ENCODE measurements at regions not wholly inside any gene's neighbourhood (a gene's known extent, or its start where the extent isn't known, plus 50 kb on each side); places are given as distances from the start of the nearest gene placed in this dataset.

DNA sequence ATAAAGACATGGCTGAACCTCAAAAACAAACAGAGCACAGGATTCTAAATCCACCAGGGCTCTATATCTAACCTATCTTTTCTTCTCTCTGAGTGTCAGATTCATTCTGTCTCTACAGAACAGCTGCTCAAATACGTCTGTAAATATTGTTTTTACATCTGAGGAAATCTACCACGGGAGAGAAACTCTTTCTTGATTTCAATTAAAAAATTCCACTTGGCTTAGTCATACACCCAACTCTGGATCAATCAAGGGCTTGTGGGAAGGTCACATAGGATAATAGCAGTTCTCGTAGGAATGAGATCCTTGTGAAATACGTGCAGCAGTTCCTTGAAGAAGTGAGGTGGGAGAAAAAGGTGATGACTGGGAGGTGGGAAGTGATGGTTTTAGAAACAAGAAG, 1355.7 kb upstream of the ADGRL2 start:
- no peaks in the 10 kb centered on the region for H3K9me3 ChIP-seq (ENCODE audit: control insufficient read depth, low read length)
- peak; percentile 18 for DNase-seq (ENCODE audit: low read depth)
- no peaks in the 10 kb centered on the region for H3K27me3 ChIP-seq (replicated peaks; ENCODE audit: control insufficient read depth, insufficient read depth, low read length)
- no peak overlapping the region for H3K4me3 ChIP-seq (ENCODE audit: low read length)
- peaks cover 1% of the 10 kb centered on the region for H3K4me1 ChIP-seq (ENCODE audit: control insufficient read depth, insufficient read depth, low read length)
- H3K36me3 ChIP-seq (ENCODE audit: control insufficient read depth, insufficient read depth, low read length, severe bottlenecking), result no peaks in the 10 kb centered on the region
- no peak overlapping the region for H3K9ac ChIP-seq (ENCODE audit: low read length)

DNA sequence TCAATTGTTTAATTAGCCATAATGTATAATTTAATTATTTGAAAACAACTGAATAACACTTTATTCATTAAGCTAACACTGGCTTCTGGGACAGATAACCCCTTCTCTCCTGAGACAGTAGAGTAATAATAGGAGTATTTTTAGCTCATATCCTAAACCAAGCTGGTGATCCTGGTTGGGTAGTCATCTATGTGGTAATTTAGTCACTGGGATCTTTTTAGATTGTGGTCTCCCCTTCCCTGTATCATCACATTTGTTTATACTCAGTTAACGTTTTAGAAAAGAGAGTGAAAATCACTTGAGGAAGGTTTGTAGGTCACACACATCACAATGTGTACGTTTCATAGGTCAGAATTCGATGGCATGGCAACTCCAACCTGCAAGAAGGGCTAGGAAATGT, 1356.6 kb upstream of the ADGRL2 start:
- no peaks in the 10 kb centered on the region for H3K36me3 ChIP-seq (ENCODE audit: control insufficient read depth, insufficient read depth, low read length, severe bottlenecking)
- no peaks in the 10 kb centered on the region for H3K27me3 ChIP-seq (replicated peaks; ENCODE audit: control insufficient read depth, insufficient read depth, low read length)
- H3K9ac ChIP-seq (ENCODE audit: low read length), result no peak overlapping the region
- no peak overlapping the region for H3K4me3 ChIP-seq (ENCODE audit: low read length)
- no peak for DNase-seq (ENCODE audit: low read depth)
- peaks cover 4% of the 10 kb centered on the region for H3K4me1 ChIP-seq (ENCODE audit: control insufficient read depth, insufficient read depth, low read length)
- H3K9me3 ChIP-seq (ENCODE audit: control insufficient read depth, low read length), result no peaks in the 10 kb centered on the region

DNA sequence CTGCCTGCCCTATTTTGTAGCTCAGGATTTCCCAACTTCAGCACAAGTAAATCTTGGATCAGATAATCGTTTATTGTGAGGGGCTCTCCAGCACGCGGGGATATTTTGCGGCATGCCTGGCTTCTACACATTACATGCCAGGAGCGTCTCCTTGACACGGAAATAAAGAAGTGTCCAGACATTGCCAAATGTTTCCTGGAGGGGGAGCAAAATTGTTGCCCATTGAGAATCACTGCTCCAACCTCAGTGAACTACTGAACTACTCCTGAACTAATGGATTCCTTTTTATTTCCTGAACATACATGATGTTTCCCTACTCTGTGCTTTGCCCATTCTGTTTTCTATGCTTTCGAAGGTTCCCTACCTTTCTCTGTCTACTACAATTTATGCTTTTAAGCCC, 1359.1 kb upstream of the ADGRL2 start:
- DNase-seq (ENCODE audit: low read depth), result no peak
- Histone ChIP-seq H3K36me3 (ENCODE audit: control insufficient read depth, insufficient read depth, low read length, severe bottlenecking) (no peaks in the 10 kb centered on the region), H3K9me3 (ENCODE audit: control insufficient read depth, low read length) (no peaks in the 10 kb centered on the region)

DNA sequence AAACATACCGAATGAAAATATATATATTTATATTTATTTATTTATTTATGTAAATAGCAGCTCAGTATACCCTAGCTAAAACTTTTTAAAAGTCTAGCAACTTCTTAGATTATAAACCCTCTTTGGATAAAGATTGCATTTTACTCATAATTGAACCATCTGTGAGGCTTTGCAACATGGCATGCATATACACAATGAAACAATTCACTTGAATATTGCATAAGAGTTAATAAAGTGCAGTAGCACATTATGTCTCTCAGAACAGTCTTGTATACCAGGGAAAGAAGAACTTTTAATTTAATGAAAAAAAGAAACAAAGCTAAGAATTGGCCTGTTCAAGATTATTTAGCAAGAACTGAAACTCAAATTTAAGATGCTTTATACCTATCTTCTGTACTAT, 1363.9 kb upstream of the ADGRL2 start:
- Histone ChIP-seq H3K4me1 (ENCODE audit: control insufficient read depth, insufficient read depth, low read length) (peaks cover 4% of the 10 kb centered on the region), H3K9me3 (ENCODE audit: control insufficient read depth, low read length) (no peaks in the 10 kb centered on the region), H3K4me3 (ENCODE audit: low read length) (no peak overlapping the region), H3K36me3 (ENCODE audit: control insufficient read depth, insufficient read depth, low read length, severe bottlenecking) (no peaks in the 10 kb centered on the region), H3K9ac (ENCODE audit: low read length) (no peak overlapping the region), H3K27me3 (replicated peaks; ENCODE audit: control insufficient read depth, insufficient read depth, low read length) (no peaks in the 10 kb centered on the region)
- DNase-seq (ENCODE audit: low read depth), result peak; percentile 82

More for the DNA sequence above, 1359.1 kb upstream of the ADGRL2 start:
- no peak overlapping the region for H3K4me3 ChIP-seq (ENCODE audit: low read length)
- no peak overlapping the region for H3K9ac ChIP-seq (ENCODE audit: low read length)
- H3K27me3 ChIP-seq (replicated peaks; ENCODE audit: control insufficient read depth, insufficient read depth, low read length), result no peaks in the 10 kb centered on the region
- H3K4me1 ChIP-seq (ENCODE audit: control insufficient read depth, insufficient read depth, low read length), result peaks cover 4% of the 10 kb centered on the region

DNA sequence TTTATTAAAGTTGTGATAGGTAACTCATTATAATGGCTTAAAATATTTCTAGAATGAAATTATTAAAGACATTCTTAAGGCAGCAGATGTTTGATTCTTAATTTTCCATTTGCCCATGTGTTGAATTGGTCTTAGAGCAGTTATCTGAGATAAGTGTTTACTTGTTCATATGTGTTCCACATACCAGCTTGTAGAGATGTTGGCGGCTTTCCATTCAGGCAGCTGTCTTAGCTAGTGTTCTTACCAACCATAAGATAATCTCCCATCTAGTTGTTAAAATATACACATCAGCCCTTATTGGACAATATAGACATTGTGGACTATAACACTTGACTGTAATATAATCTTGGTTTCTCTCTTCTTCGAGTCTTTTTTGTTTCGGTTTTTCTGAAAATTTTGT, 1372.9 kb upstream of the ADGRL2 start:
- no peaks in the 10 kb centered on the region for H3K9me3 ChIP-seq (ENCODE audit: control insufficient read depth, low read length)
- peak; percentile 16 for DNase-seq (ENCODE audit: low read depth)
- no peak overlapping the region for H3K4me3 ChIP-seq (ENCODE audit: low read length)
- no peaks in the 10 kb centered on the region for H3K4me1 ChIP-seq (ENCODE audit: control insufficient read depth, insufficient read depth, low read length)
- H3K36me3 ChIP-seq (ENCODE audit: control insufficient read depth, insufficient read depth, low read length, severe bottlenecking), result no peaks in the 10 kb centered on the region
- no peaks in the 10 kb centered on the region for H3K27me3 ChIP-seq (replicated peaks; ENCODE audit: control insufficient read depth, insufficient read depth, low read length)
- H3K9ac ChIP-seq (ENCODE audit: low read length), result no peak overlapping the region

DNA sequence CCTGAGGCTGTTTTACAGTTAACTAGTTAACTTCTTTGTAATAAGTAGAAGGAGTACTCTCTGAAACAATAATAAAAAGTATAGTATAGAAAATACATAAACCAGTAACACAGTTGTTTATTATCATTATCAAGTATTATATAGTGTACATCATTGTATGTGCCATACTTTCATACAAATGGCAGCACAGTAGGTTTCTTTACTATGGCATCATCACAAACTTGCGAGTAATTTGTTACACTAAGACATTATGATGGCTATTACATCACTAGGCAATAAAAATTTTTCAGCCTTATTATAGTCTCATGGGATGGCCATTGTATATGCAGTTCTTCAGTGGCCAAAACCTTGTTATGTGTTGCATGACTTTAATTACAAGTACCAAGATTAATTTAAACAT, 1376.5 kb upstream of the ADGRL2 start:
- no peak overlapping the region for H3K4me3 ChIP-seq (ENCODE audit: low read length)
- H3K4me1 ChIP-seq (ENCODE audit: control insufficient read depth, insufficient read depth, low read length), result no peaks in the 10 kb centered on the region
- DNase-seq (ENCODE audit: low read depth), result no peak
- H3K9ac ChIP-seq (ENCODE audit: low read length), result no peak overlapping the region
- H3K9me3 ChIP-seq (ENCODE audit: control insufficient read depth, low read length), result no peaks in the 10 kb centered on the region
- H3K36me3 ChIP-seq (ENCODE audit: control insufficient read depth, insufficient read depth, low read length, severe bottlenecking), result no peaks in the 10 kb centered on the region
- H3K27me3 ChIP-seq (replicated peaks; ENCODE audit: control insufficient read depth, insufficient read depth, low read length), result no peaks in the 10 kb centered on the region

DNA sequence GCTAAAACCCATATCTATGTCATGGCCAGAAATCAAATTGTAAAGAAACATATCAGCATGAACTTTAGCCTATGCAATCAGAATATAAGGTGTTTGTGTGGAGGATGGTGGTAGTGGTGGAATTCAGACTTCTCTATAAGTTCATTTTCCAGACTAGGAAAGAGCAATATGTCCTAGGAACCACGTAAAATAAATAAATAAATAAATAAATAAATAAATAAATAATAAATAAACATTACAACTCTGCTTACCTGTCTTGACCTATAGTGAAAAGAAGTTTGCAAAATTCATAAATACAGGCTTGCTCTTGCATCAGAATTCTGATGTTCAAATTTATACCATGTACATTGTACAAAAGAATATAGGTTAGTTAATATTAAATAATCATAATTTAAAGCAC, 1382.6 kb upstream of the ADGRL2 start:
- Histone ChIP-seq H3K9me3 (ENCODE audit: control insufficient read depth, low read length) (no peaks in the 10 kb centered on the region), H3K4me1 (ENCODE audit: control insufficient read depth, insufficient read depth, low read length) (no peaks in the 10 kb centered on the region), H3K36me3 (ENCODE audit: control insufficient read depth, insufficient read depth, low read length, severe bottlenecking) (no peaks in the 10 kb centered on the region), H3K4me3 (ENCODE audit: low read length) (no peak overlapping the region), H3K9ac (ENCODE audit: low read length) (no peak overlapping the region), H3K27me3 (replicated peaks; ENCODE audit: control insufficient read depth, insufficient read depth, low read length) (no peaks in the 10 kb centered on the region)
- DNase-seq (ENCODE audit: low read depth), result no peak

DNA sequence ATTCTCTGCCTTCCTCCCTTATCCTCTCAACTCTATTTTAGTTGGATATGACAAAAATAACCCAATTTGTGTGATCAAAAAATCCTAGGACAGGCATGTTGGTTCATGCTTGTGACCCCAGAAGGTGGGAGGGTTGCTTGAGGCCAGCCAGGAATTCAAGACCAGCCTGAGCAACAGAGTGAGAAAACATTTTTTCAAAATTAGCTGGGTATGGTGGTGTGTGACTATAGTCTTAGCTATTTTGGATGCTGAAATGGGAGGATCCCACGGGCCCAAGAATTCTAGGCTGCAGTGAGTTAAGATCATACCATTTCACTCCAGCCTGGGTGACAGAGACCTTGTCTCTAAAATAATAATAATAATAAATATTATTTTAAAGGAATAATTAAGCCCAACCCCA, 1383.1 kb upstream of the ADGRL2 start:
- no peak overlapping the region for H3K4me3 ChIP-seq (ENCODE audit: low read length)
- H3K4me1 ChIP-seq (ENCODE audit: control insufficient read depth, insufficient read depth, low read length), result no peaks in the 10 kb centered on the region
- H3K27me3 ChIP-seq (replicated peaks; ENCODE audit: control insufficient read depth, insufficient read depth, low read length), result no peaks in the 10 kb centered on the region
- DNase-seq (ENCODE audit: low read depth), result peak; percentile 72
- no peaks in the 10 kb centered on the region for H3K9me3 ChIP-seq (ENCODE audit: control insufficient read depth, low read length)
- no peaks in the 10 kb centered on the region for H3K36me3 ChIP-seq (ENCODE audit: control insufficient read depth, insufficient read depth, low read length, severe bottlenecking)
- no peak overlapping the region for H3K9ac ChIP-seq (ENCODE audit: low read length)

DNA sequence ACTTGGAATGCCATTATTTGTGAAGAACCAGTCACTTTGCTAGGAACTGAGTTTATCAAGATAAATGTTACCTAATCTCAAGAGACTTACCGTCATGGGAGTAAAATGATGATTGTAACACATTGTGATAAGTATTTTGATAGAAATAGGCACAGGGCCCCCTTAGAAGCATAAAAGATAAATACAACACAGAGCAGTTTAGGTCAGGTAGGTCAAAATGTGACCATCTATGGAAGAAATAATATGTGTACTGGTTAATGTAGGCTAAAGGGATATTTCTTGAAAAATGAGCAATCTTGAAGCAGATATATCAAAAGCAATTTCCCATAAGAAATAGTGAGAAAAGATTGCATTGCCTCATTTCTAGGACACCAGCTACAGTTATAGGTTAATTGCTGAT, 1386.8 kb upstream of the ADGRL2 start:
- no peaks in the 10 kb centered on the region for H3K9me3 ChIP-seq (ENCODE audit: control insufficient read depth, low read length)
- DNase-seq (ENCODE audit: low read depth), result no peak

DNA sequence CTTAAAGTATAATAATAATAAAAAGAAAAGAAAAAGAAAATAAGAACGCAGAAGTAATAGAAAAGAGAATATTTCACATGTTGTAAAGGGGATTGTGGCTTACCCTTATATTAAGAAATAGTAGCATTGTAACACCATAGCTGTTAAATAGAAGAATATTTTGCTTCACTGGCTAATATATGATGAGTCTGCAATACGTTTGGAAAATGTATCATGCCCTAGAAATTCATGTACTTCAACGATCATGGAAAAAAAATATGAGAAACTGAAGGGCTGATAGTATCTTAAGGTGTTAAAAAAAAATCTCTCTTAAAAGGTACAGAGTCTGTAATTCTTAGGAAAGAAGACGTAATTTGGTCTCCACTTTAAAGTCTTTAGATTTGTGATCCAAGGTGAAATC, 1390.5 kb upstream of the ADGRL2 start:
- H3K4me1 ChIP-seq (ENCODE audit: control insufficient read depth, insufficient read depth, low read length), result no peaks in the 10 kb centered on the region
- H3K36me3 ChIP-seq (ENCODE audit: control insufficient read depth, insufficient read depth, low read length, severe bottlenecking), result no peaks in the 10 kb centered on the region
- DNase-seq (ENCODE audit: low read depth), result no peak
- H3K4me3 ChIP-seq (ENCODE audit: low read length), result no peak overlapping the region
- H3K9me3 ChIP-seq (ENCODE audit: control insufficient read depth, low read length), result no peaks in the 10 kb centered on the region
- no peaks in the 10 kb centered on the region for H3K27me3 ChIP-seq (replicated peaks; ENCODE audit: control insufficient read depth, insufficient read depth, low read length)
- H3K9ac ChIP-seq (ENCODE audit: low read length), result no peak overlapping the region

More for the DNA sequence above, 1386.8 kb upstream of the ADGRL2 start:
- no peak overlapping the region for H3K4me3 ChIP-seq (ENCODE audit: low read length)
- H3K9ac ChIP-seq (ENCODE audit: low read length), result no peak overlapping the region
- no peaks in the 10 kb centered on the region for H3K36me3 ChIP-seq (ENCODE audit: control insufficient read depth, insufficient read depth, low read length, severe bottlenecking)
- H3K4me1 ChIP-seq (ENCODE audit: control insufficient read depth, insufficient read depth, low read length), result no peaks in the 10 kb centered on the region
- H3K27me3 ChIP-seq (replicated peaks; ENCODE audit: control insufficient read depth, insufficient read depth, low read length), result no peaks in the 10 kb centered on the region

DNA sequence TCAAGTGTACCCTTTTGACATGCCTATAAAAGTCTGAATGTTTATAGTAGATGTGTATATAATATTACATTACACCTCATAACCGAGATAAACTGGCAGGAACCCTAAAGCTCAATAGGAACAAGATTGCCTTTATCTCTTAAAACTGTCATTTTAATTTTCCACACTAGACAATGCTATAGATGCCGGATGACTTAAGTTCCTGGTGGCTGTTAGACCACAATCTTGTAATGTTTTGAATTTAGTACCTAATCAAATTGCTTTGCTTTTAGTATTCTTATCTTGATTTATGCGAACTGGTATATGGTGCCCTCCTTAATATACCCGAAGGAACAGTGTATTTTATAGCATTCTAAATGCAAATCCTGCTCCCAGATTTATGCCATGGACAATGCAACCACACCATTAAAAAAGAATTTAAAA, 1397.0 kb upstream of the ADGRL4 start:
- Histone ChIP-seq H3K4me3 (ENCODE audit: low read length) (no peak overlapping the region), H3K9ac (ENCODE audit: low read length) (no peak overlapping the region), H3K27me3 (replicated peaks; ENCODE audit: control insufficient read depth, insufficient read depth, low read length) (no peaks in the 10 kb centered on the region), H3K4me1 (ENCODE audit: control insufficient read depth, insufficient read depth, low read length) (no peaks in the 10 kb centered on the region), H3K36me3 (ENCODE audit: control insufficient read depth, insufficient read depth, low read length, severe bottlenecking) (no peaks in the 10 kb centered on the region), H3K9me3 (ENCODE audit: control insufficient read depth, low read length) (no peaks in the 10 kb centered on the region)
- DNase-seq (ENCODE audit: low read depth), result no peak

DNA sequence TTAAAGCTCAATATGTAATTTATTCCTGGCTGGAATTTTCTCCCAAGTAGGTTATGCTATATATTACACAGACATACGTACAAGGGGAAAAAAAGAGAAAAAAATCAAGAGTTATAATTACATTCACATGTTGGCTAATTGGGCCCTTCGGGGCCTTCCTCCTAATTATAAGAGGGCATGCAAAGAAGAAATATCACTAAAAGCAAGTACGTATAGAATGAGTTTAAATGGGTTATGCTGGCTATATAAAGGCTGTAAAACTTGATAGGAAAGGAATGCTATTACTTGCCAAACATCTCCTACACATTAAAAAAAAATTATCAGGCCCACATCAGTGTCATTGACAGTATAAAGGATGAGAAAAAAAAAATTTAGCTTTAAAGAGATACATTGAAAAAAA, 1396.1 kb upstream of the ADGRL4 start:
- Histone ChIP-seq H3K36me3 (ENCODE audit: control insufficient read depth, insufficient read depth, low read length, severe bottlenecking) (no peaks in the 10 kb centered on the region), H3K9me3 (ENCODE audit: control insufficient read depth, low read length) (no peaks in the 10 kb centered on the region), H3K4me3 (ENCODE audit: low read length) (no peak overlapping the region), H3K9ac (ENCODE audit: low read length) (no peak overlapping the region), H3K27me3 (replicated peaks; ENCODE audit: control insufficient read depth, insufficient read depth, low read length) (no peaks in the 10 kb centered on the region), H3K4me1 (ENCODE audit: control insufficient read depth, insufficient read depth, low read length) (no peaks in the 10 kb centered on the region)
- no peak for DNase-seq (ENCODE audit: low read depth)

All from adipocyte (in vitro differentiated cells).